GM12878 (cell line): ENCODE measurements at regions not wholly inside any gene's neighbourhood (a gene's known extent, or its start where the extent isn't known, plus 50 kb on each side); places are given as distances from the start of the nearest gene placed in this dataset.

Experiments used
- ATAC-seq: fragments of 200-7000 bp; cut with Tn5 transposase; 3 replicates; pipeline ENCODE4 v1.9.1; 2020; ENCODE audit warnings: mild to moderate bottlenecking, moderate library complexity
- BruUV-seq: library from RNA; stranded (reverse); fragments of 400-500 nt; replicated peaks from 2 replicates; lab custom pipeline; 2021; lab: Mats Ljungman, UMichigan
- CTCF ChIA-PET: fragments of 300-600 bp; sonication (Branson Sonifier 250); formaldehyde crosslinking; extraction: SDS; loops from one replicate; lab custom pipeline; 2021; ENCODE audit warnings: inconsistent platforms; lab: Yijun Ruan, JAX
- POLR2A ChIA-PET: fragments of 350-600 bp; formaldehyde crosslinking; extraction: SDS; loops from one replicate; lab custom pipeline; 2021; ENCODE audit warnings: inconsistent platforms; lab: Charles Lee
- RAD21 ChIA-PET: fragments of 300-600 bp; sonication (Branson Sonifier 250); formaldehyde crosslinking; loops from one replicate; lab custom pipeline; 2023; ENCODE audit warnings: antibody characterized with exemption; ENCODE audit not compliant: unreplicated experiment; lab: Charles Lee
- SMC1A ChIA-PET: fragments of 300-600 bp; sonication (Branson Sonifier 250); formaldehyde crosslinking; loops from one replicate; lab custom pipeline; 2023; ENCODE audit not compliant: unreplicated experiment, uncharacterized antibody; lab: Charles Lee
- DNase-seq: peaks from one replicate; pipeline ENCODE4 v3.0.0-alpha.2; 2011; ENCODE audit warnings: low read depth, low spot score
- FAIRE-seq: peaks from 3 replicates; lab custom pipeline; 2011; peaks lifted over from hg19 to GRCh38; lab: Jason Lieb, UNC
- H2AFZ ChIP-seq: 2 replicates; pipeline ENCODE4 v1.6.0; 2011; ENCODE audit warnings: low read depth, low read length, control low read depth; ENCODE audit not compliant: control insufficient read depth
- H3K27ac ChIP-seq: 2 replicates; pipeline ENCODE4 v1.5.1; 2011; ENCODE audit warnings: control low read depth; ENCODE audit not compliant: control insufficient read depth, insufficient read depth
- H3K27me3 ChIP-seq, 2 experiments: replicated peaks in 1 of 2; 2 replicates each; pipeline versions ENCODE4 v1.6.0 to v1.6.1; 2011; ENCODE audit warnings: low read length in 1 of 2; ENCODE audit not compliant: control insufficient read depth in 2 of 2, insufficient read depth in 2 of 2
- H3K36me3 ChIP-seq, 2 experiments: 2 replicates each; pipeline ENCODE4 v1.5.1; 2011; ENCODE audit warnings: low read length in 1 of 2; ENCODE audit not compliant: control insufficient read depth in 2 of 2, insufficient read depth in 2 of 2
- H3K4me1 ChIP-seq: 2 replicates; pipeline ENCODE4 v1.6.1; 2011; ENCODE audit warnings: mild to moderate bottlenecking, low read length, moderate library complexity, mixed read lengths; ENCODE audit not compliant: control insufficient read depth, insufficient read depth
- H3K4me2 ChIP-seq: 2 replicates; pipeline ENCODE4 v1.6.0; 2011; ENCODE audit warnings: control low read depth; ENCODE audit not compliant: control insufficient read depth, insufficient read depth
- H3K4me3 ChIP-seq: fragments of 200-600 bp; sonication (generic); 2 replicates; pipeline ENCODE4 v1.5.1; 2016
- H3K79me2 ChIP-seq: 2 replicates; pipeline ENCODE4 v1.6.0; 2011; ENCODE audit warnings: low read length; ENCODE audit not compliant: control insufficient read depth, insufficient read depth
- H3K9ac ChIP-seq: 2 replicates; pipeline ENCODE4 v1.8.0; 2011; ENCODE audit warnings: low read length, control low read depth, mixed read lengths; ENCODE audit not compliant: control insufficient read depth, insufficient read depth
- H3K9me3 ChIP-seq: replicated peaks from 3 replicates; pipeline ENCODE4 v1.5.1; 2011; ENCODE audit warnings: mild to moderate bottlenecking, low read length; ENCODE audit not compliant: control insufficient read depth, insufficient read depth
- H4K20me1 ChIP-seq: 2 replicates; pipeline ENCODE4 v1.6.0; 2011; ENCODE audit not compliant: control insufficient read depth, insufficient read depth
- BHLHE40 ChIP-seq, 2 experiments: fragments of 450-650 bp in 1 of 2; IDR thresholded peaks; 2 replicates each; pipeline ENCODE4 v1.6.1; 2011 to 2017; ENCODE audit warnings: low read depth in 2 of 2, borderline replicate concordance in 1 of 2, improper control_type of control experiment in 1 of 2, low read length in 1 of 2, mild to moderate bottlenecking in 1 of 2
- CHD1 ChIP-seq: IDR thresholded peaks from 2 replicates; pipeline ENCODE4 v1.6.1; 2012; ENCODE audit warnings: low read depth, low read length, improper control_type of control experiment
- GATAD2B ChIP-seq: fragments of 450-650 bp; conservative IDR thresholded peaks from 2 replicates; pipeline ENCODE4 v1.6.1; 2017; ENCODE audit warnings: low read depth, mild to moderate bottlenecking, moderate library complexity
- HCFC1 ChIP-seq: fragments of 150-350 bp; IDR thresholded peaks from 2 replicates; pipeline ENCODE4 v1.6.1; 2014; ENCODE audit warnings: low read length
- IKZF1 ChIP-seq: fragments of 450-650 bp; conservative IDR thresholded peaks from 2 replicates; pipeline ENCODE4 v1.6.1; 2017; ENCODE audit warnings: antibody characterized with exemption, mild to moderate bottlenecking
- NBN ChIP-seq: fragments of 450-650 bp; IDR thresholded peaks from 2 replicates; pipeline ENCODE4 v1.6.1; 2016
- NR2C2 ChIP-seq: IDR thresholded peaks from 2 replicates; pipeline ENCODE4 v1.6.1; 2011; ENCODE audit warnings: borderline replicate concordance, low read depth; ENCODE audit not compliant: control insufficient read depth, insufficient read length
- RAD51 ChIP-seq: fragments of 450-650 bp; IDR thresholded peaks from 2 replicates; pipeline ENCODE4 v1.6.1; 2016; ENCODE audit warnings: moderate library complexity, mild to moderate bottlenecking, inconsistent platforms
- RB1 ChIP-seq: fragments of 450-650 bp; formaldehyde crosslinking; IDR thresholded peaks from 2 replicates; pipeline ENCODE4 v1.6.1; 2017; ENCODE audit warnings: mild to moderate bottlenecking, borderline replicate concordance
- SMAD5 ChIP-seq: IDR thresholded peaks from 2 replicates; pipeline ENCODE4 v1.6.1; 2016; ENCODE audit warnings: antibody characterized with exemption, low read depth
- STAT3 ChIP-seq: IDR thresholded peaks from 2 replicates; pipeline ENCODE4 v1.6.1; 2011; ENCODE audit warnings: low read depth, low read length, improper control_type of control experiment
- YY1 ChIP-seq: IDR thresholded peaks from 2 replicates; pipeline ENCODE4 v1.6.1; 2011; ENCODE audit warnings: low read depth, mild to moderate bottlenecking, low read length
- WGBS: methylation state at CpG from one replicate; pipeline ENCODE4 v1.1.6; 2016; ENCODE audit warnings: low lambda C conversion rate; ENCODE audit not compliant: insufficient replicate concordance, insufficient coverage; ENCODE audit errors: missing lambda C conversion rate; 5-methylcytosine and 5-hydroxymethylcytosine counted together
- in situ Hi-C: fragments of 300-500 bp; cut with MboI; formaldehyde crosslinking; loops from 9 replicates; pipeline ENCODE4 v1.14.3; 2018; ENCODE audit warnings: mixed read lengths
- intact Hi-C: fragments of 100-400 bp; cut with micrococcal nuclease; formaldehyde crosslinking; loops from one replicate; pipeline ENCODE4 v1.14.2; 2022; ENCODE audit not compliant: unreplicated experiment
- TF ChIP-seq, protein P1 (sequence below): fragments of 450-650 bp; conservative IDR thresholded peaks from 2 replicates; pipeline ENCODE4 v1.6.1; 2017; ENCODE audit warnings: mild to moderate bottlenecking, moderate library complexity
- TF ChIP-seq, protein P2 (sequence below): IDR thresholded peaks from 2 replicates; pipeline ENCODE4 v1.6.1; 2011; ENCODE audit warnings: borderline replicate concordance, low read depth, mild to moderate bottlenecking, moderate library complexity, low read length; ENCODE audit not compliant: insufficient read depth, poor library complexity, severe bottlenecking
- TF ChIP-seq, protein P3 (sequence below): fragments of 450-650 bp; IDR thresholded peaks from 2 replicates; pipeline ENCODE4 v1.6.1; 2016; ENCODE audit warnings: mild to moderate bottlenecking
- TF ChIP-seq, protein P4 (sequence below): fragments of 150-350 bp; IDR thresholded peaks from 2 replicates; pipeline ENCODE4 v1.6.1; 2016; ENCODE audit warnings: low read depth, low read length
- TF ChIP-seq, protein P5 (sequence below): IDR thresholded peaks from 2 replicates; pipeline ENCODE4 v1.6.1; 2012; ENCODE audit warnings: low read depth, low read length, improper control_type of control experiment

DNA sequence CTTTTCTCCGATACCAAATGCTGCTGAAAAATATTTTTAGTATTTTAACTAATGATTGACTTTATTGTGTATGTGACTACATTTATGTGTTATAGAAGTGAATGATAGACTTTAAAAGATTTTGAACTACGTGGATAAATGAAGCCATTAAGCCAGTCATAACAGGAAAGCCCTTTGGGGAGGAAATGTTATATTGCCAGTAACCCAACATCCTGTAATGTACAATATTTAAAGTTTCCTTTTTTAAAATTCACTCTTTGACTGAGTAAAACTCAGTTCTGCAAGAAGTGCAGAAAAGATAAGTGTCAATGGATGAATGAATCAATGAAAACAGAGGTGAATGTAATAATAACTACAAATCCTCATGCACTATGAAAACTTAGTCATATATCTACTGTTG lies 102.6 kb upstream of the TLE4 start:
- WGBS = 51% methylated on average over 2 of the region's 2 CpGs
- POLR2A ChIA-PET = no interaction called here
- BruUV-seq = no TSS peak
- Histone ChIP-seq H3K4me3 (no peak overlapping the region), H3K4me1 (no peaks in the 10 kb centered on the region), H3K4me2 (no peak overlapping the region), H3K36me3 (no peaks in the 10 kb centered on the region), H3K9ac (no peak overlapping the region), H3K27ac (no peak overlapping the region), H3K27me3 (no peaks in the 10 kb centered on the region), H2AFZ (no peak overlapping the region), H3K79me2 (no peaks in the 10 kb centered on the region), H3K9me3 (no peaks in the 10 kb centered on the region), H4K20me1 (no peaks in the 10 kb centered on the region)
- CTCF ChIA-PET = interaction anchor here (0.6 kb wide), 1 partner anchor 958 kb away, joined by 3 read pairs; no protein-coding TSS in a partner anchor
- FAIRE-seq (no peak), ATAC-seq (no peak), DNase-seq (no peak)
- SMC1A ChIA-PET = interaction anchor here (1.5 kb wide), 1 partner anchor 9 kb away, joined by 3 read pairs; no protein-coding TSS in a partner anchor
- intact Hi-C loops (no loop called here), in situ Hi-C loops (no loop called here)
- RAD21 ChIA-PET = interaction anchor here (1.4 kb wide), 1 partner anchor 9 kb away, joined by 3 read pairs; no protein-coding TSS in a partner anchor
- TF ChIP-seq NR2C2 = no peak
- TF ChIP-seq CHD1 = no peak
- TF ChIP-seq, protein P1, sequence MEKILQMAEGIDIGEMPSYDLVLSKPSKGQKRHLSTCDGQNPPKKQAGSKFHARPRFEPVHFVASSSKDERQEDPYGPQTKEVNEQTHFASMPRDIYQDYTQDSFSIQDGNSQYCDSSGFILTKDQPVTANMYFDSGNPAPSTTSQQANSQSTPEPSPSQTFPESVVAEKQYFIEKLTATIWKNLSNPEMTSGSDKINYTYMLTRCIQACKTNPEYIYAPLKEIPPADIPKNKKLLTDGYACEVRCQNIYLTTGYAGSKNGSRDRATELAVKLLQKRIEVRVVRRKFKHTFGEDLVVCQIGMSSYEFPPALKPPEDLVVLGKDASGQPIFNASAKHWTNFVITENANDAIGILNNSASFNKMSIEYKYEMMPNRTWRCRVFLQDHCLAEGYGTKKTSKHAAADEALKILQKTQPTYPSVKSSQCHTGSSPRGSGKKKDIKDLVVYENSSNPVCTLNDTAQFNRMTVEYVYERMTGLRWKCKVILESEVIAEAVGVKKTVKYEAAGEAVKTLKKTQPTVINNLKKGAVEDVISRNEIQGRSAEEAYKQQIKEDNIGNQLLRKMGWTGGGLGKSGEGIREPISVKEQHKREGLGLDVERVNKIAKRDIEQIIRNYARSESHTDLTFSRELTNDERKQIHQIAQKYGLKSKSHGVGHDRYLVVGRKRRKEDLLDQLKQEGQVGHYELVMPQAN = no peak
- TF ChIP-seq STAT3 = no peak
- TF ChIP-seq RB1 = no peak
- TF ChIP-seq, protein P2, sequence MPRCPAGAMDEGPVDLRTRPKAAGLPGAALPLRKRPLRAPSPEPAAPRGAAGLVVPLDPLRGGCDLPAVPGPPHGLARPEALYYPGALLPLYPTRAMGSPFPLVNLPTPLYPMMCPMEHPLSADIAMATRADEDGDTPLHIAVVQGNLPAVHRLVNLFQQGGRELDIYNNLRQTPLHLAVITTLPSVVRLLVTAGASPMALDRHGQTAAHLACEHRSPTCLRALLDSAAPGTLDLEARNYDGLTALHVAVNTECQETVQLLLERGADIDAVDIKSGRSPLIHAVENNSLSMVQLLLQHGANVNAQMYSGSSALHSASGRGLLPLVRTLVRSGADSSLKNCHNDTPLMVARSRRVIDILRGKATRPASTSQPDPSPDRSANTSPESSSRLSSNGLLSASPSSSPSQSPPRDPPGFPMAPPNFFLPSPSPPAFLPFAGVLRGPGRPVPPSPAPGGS = no peak
- no peak for TF ChIP-seq HCFC1
- no peak for TF ChIP-seq GATAD2B
- no peak for TF ChIP-seq YY1
- no peak for TF ChIP-seq SMAD5
- no peak for TF ChIP-seq BHLHE40 (IDR thresholded peaks at IDR 0.05; ENCODE audit: borderline replicate concordance in 1 of 2, low read depth in 2 of 2, low read length in 1 of 2)
- TF ChIP-seq, protein P3, sequence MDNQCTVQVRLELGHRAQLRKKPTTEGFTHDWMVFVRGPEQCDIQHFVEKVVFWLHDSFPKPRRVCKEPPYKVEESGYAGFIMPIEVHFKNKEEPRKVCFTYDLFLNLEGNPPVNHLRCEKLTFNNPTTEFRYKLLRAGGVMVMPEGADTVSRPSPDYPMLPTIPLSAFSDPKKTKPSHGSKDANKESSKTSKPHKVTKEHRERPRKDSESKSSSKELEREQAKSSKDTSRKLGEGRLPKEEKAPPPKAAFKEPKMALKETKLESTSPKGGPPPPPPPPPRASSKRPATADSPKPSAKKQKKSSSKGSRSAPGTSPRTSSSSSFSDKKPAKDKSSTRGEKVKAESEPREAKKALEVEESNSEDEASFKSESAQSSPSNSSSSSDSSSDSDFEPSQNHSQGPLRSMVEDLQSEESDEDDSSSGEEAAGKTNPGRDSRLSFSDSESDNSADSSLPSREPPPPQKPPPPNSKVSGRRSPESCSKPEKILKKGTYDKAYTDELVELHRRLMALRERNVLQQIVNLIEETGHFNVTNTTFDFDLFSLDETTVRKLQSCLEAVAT = no peak
- TF ChIP-seq, protein P4, sequence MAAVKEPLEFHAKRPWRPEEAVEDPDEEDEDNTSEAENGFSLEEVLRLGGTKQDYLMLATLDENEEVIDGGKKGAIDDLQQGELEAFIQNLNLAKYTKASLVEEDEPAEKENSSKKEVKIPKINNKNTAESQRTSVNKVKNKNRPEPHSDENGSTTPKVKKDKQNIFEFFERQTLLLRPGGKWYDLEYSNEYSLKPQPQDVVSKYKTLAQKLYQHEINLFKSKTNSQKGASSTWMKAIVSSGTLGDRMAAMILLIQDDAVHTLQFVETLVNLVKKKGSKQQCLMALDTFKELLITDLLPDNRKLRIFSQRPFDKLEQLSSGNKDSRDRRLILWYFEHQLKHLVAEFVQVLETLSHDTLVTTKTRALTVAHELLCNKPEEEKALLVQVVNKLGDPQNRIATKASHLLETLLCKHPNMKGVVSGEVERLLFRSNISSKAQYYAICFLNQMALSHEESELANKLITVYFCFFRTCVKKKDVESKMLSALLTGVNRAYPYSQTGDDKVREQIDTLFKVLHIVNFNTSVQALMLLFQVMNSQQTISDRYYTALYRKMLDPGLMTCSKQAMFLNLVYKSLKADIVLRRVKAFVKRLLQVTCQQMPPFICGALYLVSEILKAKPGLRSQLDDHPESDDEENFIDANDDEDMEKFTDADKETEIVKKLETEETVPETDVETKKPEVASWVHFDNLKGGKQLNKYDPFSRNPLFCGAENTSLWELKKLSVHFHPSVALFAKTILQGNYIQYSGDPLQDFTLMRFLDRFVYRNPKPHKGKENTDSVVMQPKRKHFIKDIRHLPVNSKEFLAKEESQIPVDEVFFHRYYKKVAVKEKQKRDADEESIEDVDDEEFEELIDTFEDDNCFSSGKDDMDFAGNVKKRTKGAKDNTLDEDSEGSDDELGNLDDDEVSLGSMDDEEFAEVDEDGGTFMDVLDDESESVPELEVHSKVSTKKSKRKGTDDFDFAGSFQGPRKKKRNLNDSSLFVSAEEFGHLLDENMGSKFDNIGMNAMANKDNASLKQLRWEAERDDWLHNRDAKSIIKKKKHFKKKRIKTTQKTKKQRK = no peak
- TF ChIP-seq NBN = no peak
- TF ChIP-seq, protein P5, sequence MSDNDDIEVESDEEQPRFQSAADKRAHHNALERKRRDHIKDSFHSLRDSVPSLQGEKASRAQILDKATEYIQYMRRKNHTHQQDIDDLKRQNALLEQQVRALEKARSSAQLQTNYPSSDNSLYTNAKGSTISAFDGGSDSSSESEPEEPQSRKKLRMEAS = no peak
- TF ChIP-seq IKZF1 = no peak
- no peak for TF ChIP-seq RAD51
